Activated CD4-positive, alpha-beta T cell treated with anti-CD3 and anti-CD28 coated beads, Interleukin-2, amount 50 U/mL, for 1 hour (primary cell): ENCODE measurements at regions not wholly inside any gene's neighbourhood (a gene's known extent, or its start where the extent isn't known, plus 50 kb on each side); places are given as distances from the start of the nearest gene placed in this dataset.

Experiments used
- DNase-seq: peaks from one replicate; pipeline ENCODE4 v3.0.0-alpha.2; 2020

- DNase-seq = no peak
Measured at GRCh38 chr18:51862051-51862715, 477.8 kb upstream of the DCC start.

GRCh38 chr18:51864219-51864965, 475.6 kb upstream of the DCC start:
- DNase-seq = no peak

- DNase-seq = no peak
Measured at GRCh38 chr18:51865538-51865937, 474.5 kb upstream of the DCC start.

GRCh38 chr18:51867767-51868166, 472.2 kb upstream of the DCC start:
- DNase-seq = no peak

GRCh38 chr18:51878724-51879123, 461.3 kb upstream of the DCC start:
- no peak for DNase-seq

- DNase-seq = no peak
Measured at GRCh38 chr18:51879329-51879728, 460.7 kb upstream of the DCC start.

GRCh38 chr18:51881394-51881793, 458.6 kb upstream of the DCC start:
- no peak for DNase-seq

- DNase-seq = no peak
Measured at GRCh38 chr18:51884039-51884438, 456.0 kb upstream of the DCC start.

GRCh38 chr18:51890762-51891161, 449.2 kb upstream of the DCC start:
- no peak for DNase-seq

GRCh38 chr18:51891876-51892275, 448.1 kb upstream of the DCC start:
- no peak for DNase-seq

GRCh38 chr18:51897884-51898283, 442.1 kb upstream of the DCC start:
- DNase-seq = no peak

- DNase-seq = no peak
Measured at GRCh38 chr18:51907687-51908597, 432.1 kb upstream of the DCC start.

GRCh38 chr18:51908598-51908944, 431.4 kb upstream of the DCC start:
- no peak for DNase-seq

- DNase-seq = no peak
Measured at GRCh38 chr18:51911584-51911983, 428.4 kb upstream of the DCC start.

GRCh38 chr18:51912381-51912780, 427.6 kb upstream of the DCC start:
- no peak for DNase-seq

GRCh38 chr18:51915176-51915575, 424.8 kb upstream of the DCC start:
- no peak for DNase-seq

GRCh38 chr18:51921862-51922261, 418.1 kb upstream of the DCC start:
- no peak for DNase-seq

GRCh38 chr18:51933903-51934302, 406.1 kb upstream of the DCC start:
- DNase-seq = no peak

GRCh38 chr18:51936115-51936514, 403.9 kb upstream of the DCC start:
- no peak for DNase-seq

- no peak for DNase-seq
Measured at GRCh38 chr18:51941999-51942398, 398.0 kb upstream of the DCC start.

- no peak for DNase-seq
Measured at GRCh38 chr18:51943281-51943680, 396.7 kb upstream of the DCC start.

- DNase-seq = no peak
Measured at GRCh38 chr18:51946946-51947345, 393.1 kb upstream of the DCC start.

GRCh38 chr18:51952844-51953243, 387.2 kb upstream of the DCC start:
- no peak for DNase-seq

GRCh38 chr18:51953521-51953920, 386.5 kb upstream of the DCC start:
- no peak for DNase-seq
